Mucosa of gallbladder (tissue), 1 donor: ENCODE measurements at regions not wholly inside any gene's neighbourhood (a gene's known extent, or its start where the extent isn't known, plus 50 kb on each side); places are given as distances from the start of the nearest gene placed in this dataset.

Experiments
- DNase-seq: peaks from one replicate; pipeline ENCODE4 v3.0.0-alpha.2; 2020; ENCODE audit warnings: low spot score
- donor health status: DM: no; HTN: no; CAD: no.

DNA sequence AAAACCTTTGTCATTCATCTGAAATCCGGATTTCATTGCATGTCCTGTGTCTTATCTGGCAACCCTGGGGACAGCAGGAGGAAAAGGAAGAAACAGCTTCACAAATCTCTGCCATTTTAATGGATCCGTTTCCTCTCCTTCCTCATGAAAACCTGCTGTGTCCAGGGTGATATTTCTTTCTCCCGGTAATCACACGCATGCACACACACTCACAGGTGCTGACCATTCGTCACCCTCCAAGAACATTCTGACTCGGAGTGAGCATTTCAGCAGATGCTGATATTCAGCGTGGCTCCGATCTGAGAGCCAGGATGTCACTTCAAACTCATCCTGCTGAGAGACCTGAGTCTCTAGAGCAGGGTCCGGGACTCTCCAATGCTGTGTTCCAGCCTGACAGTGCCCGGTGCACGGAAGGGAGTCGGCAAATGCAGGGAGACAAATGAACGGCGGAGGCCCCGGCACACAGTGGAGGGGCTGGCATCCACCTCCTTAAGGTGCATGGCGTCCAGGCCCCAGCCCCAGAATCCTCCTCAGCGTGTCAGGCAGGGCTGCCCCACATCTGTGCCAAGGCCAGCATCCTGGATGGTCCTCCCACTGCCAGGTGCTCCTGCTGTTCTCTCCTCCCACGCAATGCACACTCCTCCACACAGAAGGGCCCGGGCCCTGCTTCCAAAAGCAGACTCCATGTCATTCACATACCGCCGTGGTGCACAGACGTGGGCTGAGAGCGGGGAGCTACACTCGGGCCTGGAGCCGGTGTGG is 70.7 kb downstream of the RBFOX3 start:
- no peak for DNase-seq

DNA sequence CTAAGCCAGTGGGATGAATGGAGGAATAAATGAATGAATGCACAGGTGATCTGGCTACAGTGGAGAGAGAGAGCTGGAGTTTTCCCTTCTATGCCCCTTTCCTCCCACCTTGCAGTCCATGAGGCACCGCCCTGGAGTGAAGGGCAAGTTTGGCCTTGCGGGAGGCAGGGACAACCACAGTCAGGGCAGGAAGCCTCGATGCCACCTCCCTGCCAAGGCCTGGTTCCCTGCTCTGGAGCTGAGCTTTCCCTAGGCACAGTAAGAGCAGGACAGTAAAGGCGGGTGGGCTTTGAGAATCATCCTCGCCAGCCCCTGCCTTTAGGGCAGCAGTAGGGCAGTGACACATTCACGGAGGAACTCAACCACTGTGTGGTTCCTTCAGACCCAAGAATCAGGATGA is 72.6 kb downstream of the RBFOX3 start:
- no peak for DNase-seq

DNA sequence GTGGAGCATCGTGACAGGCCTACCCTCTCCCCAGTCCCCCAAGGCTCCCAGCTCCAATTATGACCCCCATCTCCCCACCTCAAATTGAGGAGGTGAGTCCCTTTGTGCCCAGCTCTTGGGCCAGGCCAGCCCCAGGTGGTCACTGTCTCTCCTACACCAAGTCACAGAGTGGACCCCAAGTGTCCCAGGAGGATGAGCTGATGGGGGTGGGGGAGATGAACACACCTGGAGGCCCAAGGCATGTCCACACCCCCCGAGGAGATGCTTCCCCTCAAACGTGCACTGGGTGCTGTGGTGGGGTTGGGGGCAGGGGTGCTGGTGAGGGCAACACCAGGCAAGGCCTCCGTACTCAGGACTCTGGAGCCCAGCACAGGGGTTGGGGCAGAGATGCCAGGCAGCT is 73.2 kb downstream of the RBFOX3 start:
- no peak for DNase-seq

DNA sequence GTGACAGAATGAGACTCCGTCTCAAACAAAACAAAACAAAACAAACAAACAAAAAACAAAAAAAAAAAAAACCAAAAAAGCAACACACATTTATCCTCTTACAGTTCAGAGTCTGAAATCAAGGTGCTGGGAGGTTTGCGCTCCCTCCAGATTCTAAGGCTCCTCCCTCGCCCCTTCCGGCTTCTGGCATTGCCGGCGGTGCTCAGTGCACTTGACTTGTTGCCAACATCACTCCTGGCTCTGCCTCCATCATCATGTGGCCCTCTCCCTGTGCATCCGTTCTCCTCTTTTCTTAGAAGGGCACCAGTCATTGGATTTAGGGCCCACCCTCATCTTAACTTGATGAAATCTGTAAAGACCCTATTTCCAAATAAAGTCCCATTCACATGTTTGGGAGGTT is 73.8 kb downstream of the RBFOX3 start:
- no peak for DNase-seq

DNA sequence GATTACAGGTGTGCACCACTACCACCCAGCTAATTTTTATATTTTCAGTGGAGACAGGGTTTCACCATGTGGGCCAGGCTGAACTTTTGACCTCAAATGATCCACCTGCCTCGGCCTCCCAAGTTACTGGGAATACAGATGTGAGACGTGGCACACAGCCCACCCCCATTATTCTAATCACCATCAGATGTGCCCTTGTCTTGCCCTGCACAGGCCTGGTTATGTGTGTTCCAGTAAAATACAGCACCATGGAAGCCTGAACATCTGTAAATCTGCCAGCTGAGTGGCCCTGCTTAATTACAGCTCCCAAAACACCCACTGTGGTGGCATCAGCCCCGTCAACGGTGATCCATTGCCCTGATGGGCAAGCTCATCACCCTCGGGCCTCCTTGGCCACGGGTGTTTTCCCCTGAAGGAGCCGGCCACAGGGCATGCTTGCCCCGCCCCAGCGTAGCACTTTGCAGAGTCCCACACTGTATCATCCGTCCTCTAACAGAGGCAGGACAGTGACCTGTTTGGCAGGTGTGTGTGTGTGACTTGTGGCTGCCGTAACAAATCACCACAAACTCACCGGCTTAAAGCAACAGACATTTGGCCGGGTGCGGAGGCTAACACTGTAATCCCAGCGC is 74.5 kb downstream of the RBFOX3 start:
- DNase-seq: no peak

DNA sequence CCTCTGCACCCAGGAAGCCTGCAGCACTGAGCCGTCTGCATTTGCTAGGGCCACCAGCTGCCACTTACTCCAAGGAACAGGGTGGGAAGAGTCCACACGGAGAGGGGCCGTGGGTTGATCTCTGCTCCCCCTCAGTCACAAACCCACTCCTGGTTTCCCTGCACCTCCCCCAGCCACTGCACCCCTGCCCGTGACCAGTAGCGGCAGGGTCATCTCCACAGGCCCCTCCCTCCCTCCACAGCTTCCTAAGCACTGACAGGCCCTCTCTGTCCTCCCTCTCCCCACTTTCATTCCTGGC is 75.2 kb downstream of the RBFOX3 start:
- DNase-seq: no peak

DNA sequence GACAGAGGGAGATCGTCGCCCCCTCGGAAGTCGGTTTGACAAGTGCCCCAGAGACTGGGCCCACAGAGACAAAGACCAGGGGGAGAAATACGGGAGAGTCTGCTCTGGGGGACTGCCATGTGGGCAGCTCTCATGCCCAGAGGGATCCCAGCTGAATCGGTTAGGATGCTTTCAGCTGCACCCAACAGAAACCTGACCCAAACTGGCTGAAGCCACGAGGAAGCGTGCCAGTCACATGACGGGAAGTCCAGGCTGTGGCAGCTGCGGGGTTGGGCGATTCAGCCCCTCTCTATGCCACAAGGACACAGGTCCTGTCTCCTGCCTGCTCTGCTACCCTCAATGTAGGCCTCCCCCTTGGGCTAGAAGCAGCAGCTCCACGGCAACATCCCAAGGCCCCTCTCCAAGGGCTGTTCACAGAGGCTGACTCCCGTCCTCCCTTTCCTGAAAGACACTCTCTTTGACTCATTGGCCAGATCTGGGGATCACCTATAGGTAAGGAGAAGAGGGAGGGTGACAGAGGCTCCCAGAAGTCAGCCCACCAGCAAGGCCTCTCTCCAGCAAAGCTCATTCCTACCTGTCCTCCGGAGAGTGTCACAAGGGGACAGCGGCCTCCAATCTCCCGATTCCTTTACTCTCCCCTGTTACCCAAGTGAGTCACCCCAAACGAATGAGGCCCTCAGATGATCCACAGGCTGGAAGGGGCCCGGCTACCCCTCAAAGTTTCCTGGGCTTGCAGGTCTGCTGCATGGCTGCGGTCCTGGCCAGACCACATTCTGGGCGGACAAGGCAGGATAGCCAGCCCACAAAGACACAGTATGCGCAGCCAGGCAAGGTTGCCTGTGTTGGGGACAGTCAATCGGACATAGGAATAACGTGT is 75.8 kb downstream of the RBFOX3 start:
- no peak for DNase-seq

DNA sequence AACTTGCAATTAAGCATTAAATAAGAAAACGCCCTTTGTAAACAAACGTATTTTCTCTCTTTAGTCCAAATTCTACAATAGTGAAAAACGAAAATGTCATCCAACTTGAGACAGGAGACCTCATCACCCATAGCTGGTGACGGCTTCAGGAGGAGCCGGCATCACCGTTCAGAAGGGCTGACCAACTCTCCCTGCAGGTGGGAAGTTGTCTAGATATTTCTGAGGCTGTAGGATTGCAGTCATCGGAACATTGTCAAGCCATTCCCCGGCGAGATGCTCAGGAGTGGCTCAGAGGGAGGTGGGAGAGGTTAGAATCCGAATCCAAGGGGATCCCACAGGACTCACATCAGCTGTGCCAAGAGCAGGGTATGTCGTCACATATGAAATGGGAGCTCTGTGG is 76.7 kb downstream of the RBFOX3 start:
- no peak for DNase-seq

DNA sequence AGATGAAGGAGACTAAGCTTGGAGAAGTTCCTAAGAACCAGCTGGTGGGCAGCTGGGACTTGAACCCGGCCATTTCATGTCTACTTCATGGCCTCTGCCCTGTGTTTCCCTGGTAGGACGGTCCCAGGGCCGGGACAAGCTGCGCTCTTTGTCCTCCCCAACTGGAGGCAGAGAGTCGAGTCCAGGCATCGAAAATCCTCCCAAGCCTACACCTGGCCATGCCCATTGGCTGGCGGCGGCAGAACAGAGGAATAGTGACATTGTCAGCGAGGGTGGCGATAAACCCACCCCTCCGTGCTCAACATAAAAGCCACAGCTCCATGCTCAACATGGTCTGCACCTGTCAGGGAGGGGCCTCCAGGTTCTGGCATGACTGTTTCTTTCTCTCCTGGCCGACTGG is 77.7 kb downstream of the RBFOX3 start:
- DNase-seq: no peak

DNA sequence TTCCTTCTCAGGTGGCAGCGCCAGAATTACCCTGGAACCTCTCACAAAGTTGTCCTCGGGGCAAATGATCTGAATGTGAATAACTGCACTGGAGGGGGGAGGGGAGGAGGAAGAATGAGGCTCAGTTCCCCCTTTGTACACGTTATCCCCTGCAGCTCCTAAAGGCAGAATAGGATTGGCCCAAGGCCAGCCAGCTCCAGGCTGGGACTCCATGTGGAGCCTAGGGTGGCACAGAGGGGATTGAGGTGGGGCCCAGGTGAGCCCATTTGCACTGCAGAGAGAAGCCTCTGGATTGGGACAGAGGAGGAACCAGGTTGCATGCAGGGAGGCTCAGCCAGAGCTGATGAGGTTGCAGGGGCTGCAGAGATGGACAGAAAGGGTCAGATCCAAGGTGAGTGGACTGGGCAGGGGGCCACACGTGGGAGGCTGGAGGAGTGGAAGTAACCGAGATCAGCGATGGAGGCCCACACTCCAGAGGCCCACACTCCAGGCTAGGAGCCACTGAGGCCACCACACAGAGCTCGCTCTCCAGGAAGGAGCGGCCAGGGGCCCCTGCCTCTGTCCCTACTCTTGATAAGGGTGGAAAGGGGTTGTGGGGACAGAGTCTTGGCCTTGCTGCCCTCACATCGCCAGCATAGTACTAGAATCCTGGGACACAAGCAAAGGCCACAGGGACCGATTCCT is 78.6 kb downstream of the RBFOX3 start:
- DNase-seq: no peak

DNA sequence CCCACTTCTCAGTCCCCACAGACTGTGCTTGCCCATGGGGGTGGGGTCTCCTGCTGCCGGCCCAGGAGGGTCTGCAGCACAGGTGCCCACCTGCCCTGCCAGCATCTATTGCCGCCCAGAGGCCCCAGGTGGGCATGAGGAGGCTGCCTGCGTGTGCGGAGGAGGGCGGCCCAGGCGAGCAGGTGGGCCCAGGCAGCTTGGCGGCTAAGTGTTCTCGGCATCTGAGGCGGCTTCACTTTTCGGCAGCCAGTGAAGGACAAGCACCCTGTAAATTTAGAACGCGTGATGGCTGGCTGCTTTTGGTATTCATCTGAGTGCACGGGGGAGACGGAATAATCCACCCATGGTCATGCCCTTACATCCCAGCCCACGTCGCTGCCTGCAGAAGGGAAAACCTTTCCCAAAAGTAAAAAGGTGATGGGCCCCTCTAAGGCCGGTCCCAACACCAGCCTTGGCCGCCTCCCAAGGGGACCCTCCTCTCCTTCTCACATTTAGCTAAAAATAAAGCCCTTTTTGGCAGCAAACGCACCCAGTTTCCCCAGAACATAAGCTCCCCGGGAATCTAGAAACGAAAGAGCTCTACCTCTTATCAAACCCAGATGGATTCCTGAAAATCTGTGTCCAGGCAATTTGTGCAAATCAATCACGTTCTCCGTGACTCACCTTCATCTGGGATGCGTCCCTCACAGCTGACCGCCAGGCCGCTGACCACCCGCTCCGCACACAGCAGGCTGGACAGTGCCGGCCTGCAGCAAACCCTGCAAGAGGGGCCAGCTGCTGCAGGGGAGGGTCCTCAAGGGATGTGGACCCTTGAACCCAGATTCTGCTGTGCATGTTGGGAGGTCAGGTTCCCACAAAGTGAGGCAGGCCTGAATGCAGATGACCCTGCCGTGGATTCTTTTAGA is 79.4 kb downstream of the RBFOX3 start:
- no peak for DNase-seq

DNA sequence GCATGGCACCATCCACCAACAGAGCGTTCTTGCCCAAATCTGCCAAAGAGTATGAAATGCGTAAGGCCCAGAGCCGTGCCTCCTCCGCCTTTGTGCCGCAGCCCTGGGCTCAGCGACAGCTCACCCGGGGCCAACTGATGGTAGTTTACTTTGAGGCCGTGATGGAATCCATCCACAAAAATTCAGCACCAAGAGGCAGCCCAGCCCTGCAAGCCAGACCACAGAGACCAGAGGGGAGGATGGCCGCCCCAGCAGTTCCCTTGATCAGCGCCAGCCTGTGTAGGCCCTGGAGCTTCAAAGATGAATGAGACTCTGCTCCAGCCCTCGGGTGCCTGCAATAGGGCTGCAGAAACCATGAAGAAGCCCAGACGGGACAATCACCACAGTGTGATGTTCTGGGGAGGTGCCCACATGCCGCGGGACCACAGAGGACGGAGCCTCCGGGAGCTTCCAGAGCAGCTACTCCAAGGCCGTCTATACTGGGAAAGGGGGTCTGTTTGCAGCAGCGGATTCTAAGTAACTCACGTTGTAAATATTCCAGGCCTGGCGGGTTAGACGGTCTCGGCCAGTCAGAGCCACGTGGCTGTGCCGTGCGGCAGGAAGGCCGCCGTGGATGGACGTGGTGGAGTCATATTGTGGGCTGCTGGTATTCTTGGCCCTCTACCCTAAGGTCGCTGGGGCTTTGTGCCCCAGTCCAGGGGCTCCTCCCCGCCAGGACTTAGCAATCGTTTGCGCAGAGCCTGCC is 80.3 kb downstream of the RBFOX3 start:
- DNase-seq: no peak

DNA sequence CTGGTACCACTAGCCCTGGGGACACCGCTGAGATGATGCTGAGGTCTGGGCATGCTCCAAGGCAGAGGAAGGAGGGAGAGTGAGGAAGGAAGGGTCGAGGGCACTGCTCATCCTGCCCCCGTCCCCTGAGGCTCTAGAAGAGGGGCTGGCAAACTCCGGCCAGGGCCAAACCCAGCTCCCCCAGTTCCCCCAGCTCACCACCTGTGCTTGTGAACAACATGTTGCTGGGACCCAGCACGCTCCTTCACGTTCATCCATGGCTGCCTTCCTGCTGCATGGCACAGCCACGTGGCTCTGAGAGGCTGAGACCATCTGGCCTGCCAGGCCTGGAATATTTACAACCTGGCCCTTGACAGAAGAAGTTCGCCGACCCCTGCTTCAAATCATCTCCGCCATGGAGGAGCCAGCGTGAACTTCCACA is 81.2 kb downstream of the RBFOX3 start:
- DNase-seq: no peak

DNA sequence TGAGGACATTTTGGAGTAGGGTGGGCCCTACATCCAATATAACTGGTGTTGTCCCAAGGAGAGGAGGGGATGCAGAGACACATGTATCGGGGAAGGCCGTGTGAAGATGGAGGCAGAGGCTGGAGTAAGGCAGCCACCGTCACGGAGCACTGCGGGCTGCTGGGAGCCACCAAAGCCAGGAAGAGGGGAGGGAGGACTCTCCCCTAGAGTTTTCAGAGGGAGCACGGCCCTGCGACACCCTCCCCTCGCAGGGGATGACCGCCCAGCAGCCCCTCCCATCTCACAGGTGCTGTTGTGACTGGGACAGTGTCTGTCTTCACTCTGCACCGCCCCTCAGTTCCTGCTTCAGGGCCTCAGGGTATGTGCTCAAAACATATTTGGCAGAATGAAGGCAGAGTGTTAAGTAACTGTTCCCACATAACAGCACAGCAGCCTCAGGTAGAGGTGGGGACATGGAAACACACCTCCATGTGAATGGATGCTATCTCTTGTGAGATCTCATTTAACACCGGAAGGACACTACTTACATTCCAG is 82.2 kb downstream of the RBFOX3 start:
- DNase-seq: no peak

DNA sequence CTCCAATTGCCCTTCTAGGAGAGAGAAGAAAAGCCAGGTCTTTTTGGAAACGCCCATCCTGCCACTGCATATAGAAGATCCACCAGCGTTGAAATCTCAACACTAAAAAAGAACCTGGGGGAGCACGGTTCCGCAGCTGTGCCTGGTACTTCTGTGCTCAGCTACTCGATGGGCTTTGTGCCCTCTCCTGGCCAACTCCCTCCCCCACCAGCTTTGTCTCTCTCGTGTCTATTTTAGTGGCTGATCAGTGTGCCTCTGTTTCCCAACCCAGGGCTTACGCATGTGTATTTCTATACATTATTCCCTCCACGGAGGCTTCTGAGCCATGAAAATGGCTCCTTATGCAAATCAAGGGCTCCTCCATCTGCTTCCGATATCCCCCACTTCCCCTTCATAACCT is 83.5 kb downstream of the RBFOX3 start:
- no peak for DNase-seq

DNA sequence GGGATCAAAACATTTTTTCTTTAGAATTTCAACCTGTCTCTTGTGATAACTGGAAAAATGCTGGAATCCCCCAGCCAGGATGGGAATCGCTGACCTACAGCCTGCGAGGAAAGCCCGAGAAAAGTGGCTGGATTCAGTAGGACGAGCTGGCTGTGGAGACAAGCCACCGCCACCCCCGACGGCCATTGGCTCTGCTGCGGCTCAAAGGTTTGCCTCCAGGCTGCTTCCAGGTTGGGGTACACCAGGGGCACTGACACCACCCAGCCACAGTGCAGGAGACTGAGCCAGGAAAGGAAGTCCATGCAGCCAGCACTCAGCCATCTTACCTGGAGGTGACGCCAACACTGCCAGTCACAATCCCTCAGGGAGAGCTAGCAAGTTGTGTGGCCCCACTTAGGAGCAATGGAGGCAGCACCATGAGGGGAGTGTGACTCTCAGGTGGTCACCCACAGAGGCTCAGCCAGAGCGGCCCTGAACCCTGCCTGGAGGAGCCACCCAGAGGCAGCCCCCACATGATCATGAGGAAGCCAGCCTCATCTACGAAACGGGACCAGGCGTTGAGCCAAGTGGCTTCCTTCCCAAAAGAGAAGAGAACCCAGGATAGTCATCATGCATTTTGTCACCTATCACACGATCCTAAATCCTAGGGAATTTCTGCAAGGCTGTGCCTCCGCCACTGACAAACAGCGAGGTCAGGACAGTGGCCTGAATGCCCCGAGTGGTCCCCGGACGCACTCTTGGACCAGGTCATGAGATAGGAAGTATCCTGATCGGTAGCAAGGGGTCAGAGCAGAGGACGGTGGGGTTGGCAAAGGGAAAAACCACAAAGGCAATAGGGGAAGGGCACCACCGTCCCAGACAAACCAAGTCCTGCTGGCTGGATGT is 84.8 kb downstream of the RBFOX3 start:
- DNase-seq: no peak

DNA sequence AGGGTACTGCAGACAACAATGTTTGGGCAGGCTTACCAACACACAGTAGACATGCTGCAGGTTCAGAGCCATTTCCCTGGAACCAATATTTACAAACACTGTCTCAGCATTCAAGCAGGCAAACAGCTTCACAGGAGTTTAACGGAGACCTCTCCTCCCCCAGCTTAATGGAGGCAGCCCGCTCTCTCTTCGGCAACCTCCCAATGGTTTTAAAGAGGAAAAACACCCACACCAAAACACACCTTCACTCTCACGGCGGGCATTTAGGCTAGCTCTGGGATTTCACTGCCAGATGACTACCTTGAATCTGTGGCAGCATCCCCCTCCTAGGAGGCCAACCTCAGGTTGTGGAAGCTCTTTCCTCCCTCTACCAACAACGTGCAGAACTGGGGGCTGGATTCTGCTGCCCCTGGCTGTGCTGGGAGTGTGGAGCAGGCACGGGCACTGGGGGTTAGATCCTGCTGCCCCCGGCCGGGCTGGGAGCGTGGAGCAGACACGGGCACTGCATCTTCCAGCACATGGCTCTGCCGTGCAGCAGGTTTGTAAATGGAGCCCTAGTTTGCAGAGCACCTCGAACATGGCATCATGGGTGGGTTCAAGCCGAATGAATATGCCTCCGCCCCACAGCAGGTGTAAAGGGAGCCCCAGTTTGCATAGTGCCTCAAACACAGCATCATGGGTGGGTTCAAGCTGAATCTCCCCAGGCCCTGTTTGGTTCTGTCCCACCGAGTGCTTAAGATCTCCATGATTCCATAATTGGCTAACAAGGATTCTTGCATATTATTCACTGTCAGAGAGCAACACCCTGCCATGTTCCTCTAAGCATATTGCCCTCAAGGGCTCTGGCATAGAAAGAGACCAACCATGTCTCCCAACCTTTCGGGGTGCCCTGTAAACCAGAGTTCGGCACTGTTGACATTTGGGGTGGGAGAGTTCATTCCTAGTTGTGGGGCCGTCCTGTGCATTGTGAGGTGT is 86.4 kb downstream of the RBFOX3 start:
- no peak for DNase-seq

DNA sequence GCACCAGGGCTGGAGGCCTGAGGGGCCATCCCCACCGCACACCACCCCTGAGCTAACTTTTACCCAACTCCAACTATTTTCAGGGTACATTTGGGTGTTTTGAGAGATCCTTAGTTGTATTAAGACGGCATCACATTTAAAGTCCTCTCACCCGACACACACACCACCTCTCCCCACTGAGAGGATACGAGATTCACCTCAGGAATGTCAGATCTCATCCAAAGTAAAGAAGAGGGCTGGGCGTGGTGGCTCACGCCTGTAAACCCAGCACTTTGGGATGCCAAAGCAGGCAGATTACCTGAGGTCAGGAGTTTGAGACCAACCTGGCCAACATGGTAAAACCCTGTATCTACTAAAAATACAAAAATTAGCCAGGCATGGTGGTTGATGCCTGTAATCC is 88.4 kb downstream of the RBFOX3 start:
- DNase-seq: no peak
